CD14-positive monocyte (primary cell): ENCODE measurements at regions not wholly inside any gene's neighbourhood (a gene's known extent, or its start where the extent isn't known, plus 50 kb on each side); places are given as distances from the start of the nearest gene placed in this dataset.
"Not testable (repeated sequence)": the region's sequence is repeated elsewhere in the genome, so short reads cannot be mapped to it uniquely, and the experiment has no call there.

Experiments used
- DNase-seq, 3 donors: peaks; one replicate each; pipeline ENCODE4 v3.0.0-alpha.2; 2011 to 2022
- H2AFZ ChIP-seq: 2 replicates; pipeline ENCODE4 v1.6.0; 2012; ENCODE audit warnings: mild to moderate bottlenecking, low read depth, low read length, inconsistent platforms; ENCODE audit not compliant: insufficient read depth, poor library complexity, severe bottlenecking
- H3K27ac ChIP-seq, 2 donors: 1 replicate in 1 of 2; 2 replicates in 1 of 2; pipeline ENCODE4 v1.5.1; 2012 to 2013; ENCODE audit warnings: low read length in 2 of 2, control low read depth in 1 of 2, inconsistent platforms in 1 of 2, low read depth in 1 of 2, mild to moderate bottlenecking in 1 of 2
- H3K27me3 ChIP-seq, 2 donors: one replicate each; pipeline versions ENCODE4 v1.6.0 to v1.6.1; 2011 to 2013; ENCODE audit warnings: low read length in 2 of 2; ENCODE audit not compliant: control insufficient read depth in 2 of 2, insufficient read depth in 2 of 2
- H3K36me3 ChIP-seq, 2 donors: replicated peaks in 1 of 2; 1 replicate in 1 of 2; 2 replicates in 1 of 2; pipeline versions ENCODE4 v1.5.1 to v1.6.1; 2012 to 2013; ENCODE audit warnings: low read length in 2 of 2, control low read depth in 1 of 2, inconsistent platforms in 1 of 2, mild to moderate bottlenecking in 1 of 2; ENCODE audit not compliant: insufficient read depth in 2 of 2, control insufficient read depth in 1 of 2
- H3K4me1 ChIP-seq, 2 donors: 1 replicate in 1 of 2; 2 replicates in 1 of 2; pipeline versions ENCODE4 v1.5.1 to v1.6.1; 2012 to 2013; ENCODE audit warnings: low read length in 2 of 2, control low read depth in 1 of 2, inconsistent platforms in 1 of 2, mild to moderate bottlenecking in 1 of 2, moderate library complexity in 1 of 2; ENCODE audit not compliant: insufficient read depth in 2 of 2, control insufficient read depth in 1 of 2
- H3K4me2 ChIP-seq: replicated peaks from 2 replicates; pipeline ENCODE3; 2012; ENCODE audit warnings: low read length, moderate library complexity, mild to moderate bottlenecking; ENCODE audit not compliant: poor library complexity, severe bottlenecking; ENCODE audit errors: extremely low read depth
- H3K4me3 ChIP-seq, 3 experiments: fragments of 200-600 bp in 1 of 3; sonication (generic) in 1 of 3; replicated peaks in 1 of 3; 1 replicate in 2 of 3; 2 replicates in 1 of 3; pipeline ENCODE4 v1.5.1; 2011 to 2013; ENCODE audit warnings: low read length in 3 of 3, mild to moderate bottlenecking in 3 of 3, control low read depth in 2 of 3, low read depth in 2 of 3, inconsistent platforms in 1 of 3, moderate library complexity in 1 of 3
- H3K79me2 ChIP-seq: 2 replicates; pipeline ENCODE4 v1.6.0; 2012; ENCODE audit warnings: mild to moderate bottlenecking, control low read depth, inconsistent platforms, low read length, moderate library complexity; ENCODE audit not compliant: insufficient read depth
- H3K9ac ChIP-seq: 2 replicates; pipeline ENCODE4 v1.6.0; 2017; ENCODE audit warnings: low read length, mild to moderate bottlenecking; ENCODE audit not compliant: insufficient read depth, poor library complexity, severe bottlenecking
- H3K9me3 ChIP-seq, 2 donors: replicated peaks in 1 of 2; 1 replicate in 1 of 2; 2 replicates in 1 of 2; pipeline versions ENCODE4 v1.5.1 to v1.6.1; 2012 to 2013; ENCODE audit warnings: low read length in 2 of 2, control low read depth in 1 of 2; ENCODE audit not compliant: control insufficient read depth in 1 of 2, insufficient read depth in 1 of 2
- H4K20me1 ChIP-seq: 2 replicates; pipeline ENCODE4 v1.6.0; 2012; ENCODE audit warnings: mild to moderate bottlenecking, low read length, control low read depth, moderate library complexity; ENCODE audit not compliant: insufficient read depth
- H3K27ac Mint-ChIP-seq, 7 donors: one replicate each; pipeline ENCODE4 v1.8.0; 2020; ENCODE audit warnings: mild to moderate bottlenecking in 7 of 7, mixed read lengths in 7 of 7, moderate library complexity in 6 of 7, inconsistent platforms in 2 of 7
- H3K27me3 Mint-ChIP-seq, 3 donors: one replicate each; pipeline ENCODE4 v1.8.0; 2021 to 2022; ENCODE audit warnings: low read depth in 3 of 3, mild to moderate bottlenecking in 3 of 3, mixed read lengths in 3 of 3, moderate library complexity in 3 of 3, inconsistent platforms in 1 of 3
- H3K36me3 Mint-ChIP-seq, 2 donors: one replicate each; pipeline ENCODE4 v1.8.0; 2020; ENCODE audit warnings: mixed read lengths in 2 of 2, inconsistent platforms in 1 of 2, mild to moderate bottlenecking in 1 of 2
- H3K4me1 Mint-ChIP-seq: one replicate; pipeline ENCODE4 v1.8.0; 2020; ENCODE audit warnings: mild to moderate bottlenecking, mixed read lengths
- H3K4me3 Mint-ChIP-seq, 2 donors: one replicate each; pipeline ENCODE4 v1.8.0; 2020; ENCODE audit warnings: mild to moderate bottlenecking in 2 of 2, mixed read lengths in 2 of 2, moderate library complexity in 1 of 2
- H3K9me3 Mint-ChIP-seq, 7 donors: one replicate each; pipeline ENCODE4 v1.8.0; 2020 to 2022; ENCODE audit warnings: mixed read lengths in 7 of 7, mild to moderate bottlenecking in 6 of 7, moderate library complexity in 6 of 7, inconsistent platforms in 2 of 7
- CTCF ChIP-seq: fragments of 200-600 bp; IDR thresholded peaks from one replicate; pipeline ENCODE4 v1.8.0; 2022; ENCODE audit warnings: antibody characterized with exemption, mild to moderate bottlenecking
- WGBS: methylation state at CpG from one replicate; pipeline ENCODE4 v1.1.5; 2013; ENCODE audit warnings: missing lambda C conversion rate; ENCODE audit not compliant: insufficient coverage; 5-methylcytosine and 5-hydroxymethylcytosine counted together
- intact Hi-C, 2 donors: fragments of 100-400 bp; cut with micrococcal nuclease; formaldehyde crosslinking; loops; one replicate each; pipeline versions ENCODE4 v1.15.0 to v1.15.1; 2023

DNA sequence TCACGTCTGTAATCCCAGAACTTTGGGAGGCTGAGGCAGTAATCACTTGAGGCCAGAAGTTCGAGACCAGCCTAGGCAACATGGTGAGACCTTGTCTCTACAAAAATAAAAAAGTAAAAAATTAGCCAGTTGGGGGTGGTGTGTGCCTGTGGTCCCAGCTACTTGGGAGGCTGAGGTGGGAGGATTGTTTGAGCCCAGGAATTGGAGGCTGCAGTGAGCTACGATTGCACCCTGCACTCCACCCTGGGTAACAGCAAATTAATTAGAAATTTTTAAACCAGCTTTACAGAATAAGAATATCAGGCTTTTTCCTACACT lies 136.0 kb downstream of the EPC1 start:
- no peaks in the 10 kb centered on the region for H3K9me3 ChIP-seq
- H3K27ac ChIP-seq = no peak overlapping the region
- Mint-ChIP-seq H3K4me3 (no peak overlapping the region), H3K36me3 (no peaks in the 10 kb centered on the region), H3K9me3 (no peaks in the 10 kb centered on the region), H3K27ac (no peak overlapping the region), H3K27me3 (peaks cover 0 to 3% (median 2%) of the 10 kb centered on the region in 3 donors), H3K4me1 (peaks cover 5% of the 10 kb centered on the region)
- intact Hi-C loops = no loop called here
- no peaks in the 10 kb centered on the region for H3K79me2 ChIP-seq
- H3K27me3 ChIP-seq = no peaks in the 10 kb centered on the region
- H3K4me3 ChIP-seq = no peak overlapping the region
- no peak for DNase-seq
- H4K20me1 ChIP-seq = no peaks in the 10 kb centered on the region
- TF ChIP-seq CTCF = peak; percentile 16
- H2AFZ ChIP-seq = no peak overlapping the region
- H3K4me1 ChIP-seq = no peaks in the 10 kb centered on the region
- no peak overlapping the region for H3K9ac ChIP-seq
- 83% methylated on average over 2 of the region's 3 CpGs for WGBS
- no peak overlapping the region for H3K4me2 ChIP-seq
- no peaks in the 10 kb centered on the region for H3K36me3 ChIP-seq

DNA sequence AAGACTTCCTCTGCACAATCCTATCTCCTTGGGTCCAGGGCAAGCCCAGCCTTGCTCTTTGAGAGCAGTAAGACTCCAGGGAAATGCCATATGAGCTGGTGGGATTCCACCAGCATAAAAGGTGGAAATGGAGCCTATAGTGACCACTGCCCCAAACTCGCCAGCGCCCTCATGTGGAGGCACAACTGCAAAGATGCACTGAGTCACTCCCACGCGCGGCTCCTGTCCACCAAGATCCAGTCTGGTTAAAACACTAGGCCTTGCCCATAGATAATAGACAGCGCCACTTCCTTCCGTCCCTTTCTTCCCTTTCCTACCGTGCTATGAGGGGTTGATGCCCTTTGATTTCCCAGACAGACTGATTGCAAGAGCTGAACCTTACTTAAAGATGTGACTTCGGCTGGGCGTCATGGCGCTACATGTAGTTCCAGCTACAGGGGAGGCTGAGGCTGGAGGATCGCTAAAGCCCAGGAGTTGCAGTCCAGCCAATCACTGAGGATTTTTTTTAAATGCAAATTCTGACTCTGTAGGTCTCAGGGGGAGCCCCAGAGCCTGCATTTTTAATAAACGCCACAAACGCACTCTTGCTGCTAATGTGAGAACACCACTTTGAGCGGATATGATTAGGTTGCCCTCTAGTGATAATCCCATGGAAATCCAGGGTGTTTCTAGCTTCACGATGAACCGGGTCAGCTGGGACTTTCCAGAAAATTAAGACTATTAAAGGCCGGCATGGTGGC lies 136.5 kb downstream of the EPC1 start:
- no peak overlapping the region for H2AFZ ChIP-seq
- intact Hi-C loops = no loop called here
- WGBS = 61% methylated on average over 17 of the region's 18 CpGs

GRCh38 chr10:32208005-32208404 lies 139.0 kb downstream of the EPC1 start:
- DNase-seq, H3K4me3 Mint-ChIP-seq, H3K27me3 ChIP-seq, H3K4me1 ChIP-seq, H3K36me3 ChIP-seq, H3K4me3 ChIP-seq, H3K79me2 ChIP-seq, H3K9ac ChIP-seq, H4K20me1 ChIP-seq, H2AFZ ChIP-seq, H3K27ac Mint-ChIP-seq, H3K27ac ChIP-seq, H3K27me3 Mint-ChIP-seq, H3K36me3 Mint-ChIP-seq, H3K4me2 ChIP-seq, H3K9me3 ChIP-seq: not testable (repeated sequence)
- no CpG with 5 or more reads among the region's 7 CpGs for WGBS
- peaks cover 13% of the 10 kb centered on the region for H3K4me1 Mint-ChIP-seq
- intact Hi-C loops = loop anchor here in 1 of 2 donors (10.0 kb wide), 1 partner anchor 153 kb away; the partner anchor contains the start of gene KIF5B
- peaks cover 0 to 10% (median 4%) of the 10 kb centered on the region in 7 donors for H3K9me3 Mint-ChIP-seq

More for the DNA sequence above, 136.5 kb downstream of the EPC1 start:
- Mint-ChIP-seq H3K36me3 (no peaks in the 10 kb centered on the region), H3K4me1 (peaks cover 5% of the 10 kb centered on the region), H3K27ac (peak overlapping the region in 1 of 7 donors; percentile 55), H3K9me3 (no peaks in the 10 kb centered on the region), H3K4me3 (no peak overlapping the region), H3K27me3 (peaks cover 0 to 5% (median 2%) of the 10 kb centered on the region in 3 donors)
- H3K4me3 ChIP-seq = no peak overlapping the region
- peak; percentile 5 to 37 (median 28) for DNase-seq
- no peaks in the 10 kb centered on the region for H3K9me3 ChIP-seq
- no peaks in the 10 kb centered on the region for H3K79me2 ChIP-seq
- no peak overlapping the region for H3K4me2 ChIP-seq
- no peak overlapping the region for H3K27ac ChIP-seq
- TF ChIP-seq CTCF = peak; percentile 44
- H3K4me1 ChIP-seq = no peaks in the 10 kb centered on the region
- no peaks in the 10 kb centered on the region for H3K27me3 ChIP-seq
- H3K9ac ChIP-seq = no peak overlapping the region
- no peaks in the 10 kb centered on the region for H4K20me1 ChIP-seq
- H3K36me3 ChIP-seq = no peaks in the 10 kb centered on the region
